NT2/D1 (cell line): ENCODE measurements at regions not wholly inside any gene's neighbourhood (a gene's known extent, or its start where the extent isn't known, plus 50 kb on each side); places are given as distances from the start of the nearest gene placed in this dataset.

Experiments
- DNase-seq: peaks from one replicate; pipeline ENCODE4 v3.0.0-alpha.2; 2011; ENCODE audit warnings: low read depth, low spot score
- H3K27me3 ChIP-seq: 2 replicates; pipeline ENCODE4 v1.6.0; 2011; ENCODE audit warnings: mild to moderate bottlenecking; ENCODE audit not compliant: insufficient read length, insufficient read depth
- H3K36me3 ChIP-seq: 2 replicates; pipeline ENCODE4 v1.6.1; 2011; ENCODE audit warnings: mild to moderate bottlenecking, low read length, mixed read lengths; ENCODE audit not compliant: insufficient read depth, insufficient read length
- H3K4me1 ChIP-seq: 2 replicates; pipeline ENCODE4 v1.5.1; 2011; ENCODE audit not compliant: insufficient read depth, insufficient read length
- H3K4me3 ChIP-seq: 2 replicates; pipeline ENCODE4 v1.5.1; 2011; ENCODE audit warnings: low read depth; ENCODE audit not compliant: insufficient read length
- H3K9ac ChIP-seq: 2 replicates; pipeline ENCODE4 v1.6.0; 2011; ENCODE audit warnings: low read depth; ENCODE audit not compliant: insufficient read length
- H3K9me3 ChIP-seq: 2 replicates; pipeline ENCODE4 v1.5.1; 2011; ENCODE audit warnings: mild to moderate bottlenecking, low read length; ENCODE audit not compliant: insufficient read depth
- SUZ12 ChIP-seq: IDR thresholded peaks from 2 replicates; pipeline ENCODE4 v1.6.1; 2011; ENCODE audit not compliant: insufficient read length, insufficient read depth; ENCODE audit errors: extremely low read depth
- YY1 ChIP-seq: IDR thresholded peaks from 2 replicates; pipeline ENCODE4 v1.6.1; 2011; ENCODE audit not compliant: insufficient read length, insufficient read depth
- ZNF274 ChIP-seq: IDR thresholded peaks from 2 replicates; pipeline ENCODE4 v1.6.1; 2011; ENCODE audit warnings: mild to moderate bottlenecking, low read depth, low read length

- no peak for DNase-seq
- no peaks in the 10 kb centered on the region for H3K36me3 ChIP-seq
- no peaks in the 10 kb centered on the region for H3K4me1 ChIP-seq
- H3K4me3 ChIP-seq = no peak overlapping the region
- H3K9me3 ChIP-seq = no peaks in the 10 kb centered on the region
- TF ChIP-seq SUZ12 = no peak
- TF ChIP-seq YY1 = no peak
- TF ChIP-seq ZNF274 = no peak
- H3K27me3 ChIP-seq = no peaks in the 10 kb centered on the region
- H3K9ac ChIP-seq = no peak overlapping the region
These were observed 128.2 kb downstream of the TEX36 start for GRCh38 chr10:125554753-125555152.

- Histone ChIP-seq H3K9me3 (no peaks in the 10 kb centered on the region), H3K27me3 (no peaks in the 10 kb centered on the region), H3K4me3 (no peak overlapping the region), H3K36me3 (no peaks in the 10 kb centered on the region), H3K9ac (no peak overlapping the region), H3K4me1 (no peaks in the 10 kb centered on the region)
- no peak for DNase-seq
- no peak for TF ChIP-seq YY1
- no peak for TF ChIP-seq ZNF274
- no peak for TF ChIP-seq SUZ12
These were observed 128.8 kb downstream of the TEX36 start for GRCh38 chr10:125554016-125554703.

- TF ChIP-seq YY1 (no peak), SUZ12 (no peak), ZNF274 (no peak)
- H3K9ac ChIP-seq = no peak overlapping the region
- no peaks in the 10 kb centered on the region for H3K27me3 ChIP-seq
- no peak for DNase-seq
- no peaks in the 10 kb centered on the region for H3K36me3 ChIP-seq
- H3K9me3 ChIP-seq = no peaks in the 10 kb centered on the region
- H3K4me1 ChIP-seq = no peaks in the 10 kb centered on the region
- no peak overlapping the region for H3K4me3 ChIP-seq
These were observed 129.9 kb downstream of the TEX36 start for GRCh38 chr10:125553091-125553490.

GRCh38 chr10:125551247-125551646 is 131.7 kb downstream of the TEX36 start:
- DNase-seq = no peak
- Histone ChIP-seq H3K9ac (no peak overlapping the region), H3K9me3 (no peaks in the 10 kb centered on the region), H3K36me3 (no peaks in the 10 kb centered on the region), H3K4me1 (no peaks in the 10 kb centered on the region), H3K27me3 (no peaks in the 10 kb centered on the region), H3K4me3 (no peak overlapping the region)
- no peak for TF ChIP-seq YY1
- no peak for TF ChIP-seq ZNF274
- TF ChIP-seq SUZ12 = no peak

- H3K9ac ChIP-seq = no peak overlapping the region
- TF ChIP-seq YY1 (no peak), SUZ12 (no peak), ZNF274 (no peak)
- H3K36me3 ChIP-seq = no peaks in the 10 kb centered on the region
- H3K27me3 ChIP-seq = no peaks in the 10 kb centered on the region
- H3K4me1 ChIP-seq = no peaks in the 10 kb centered on the region
- DNase-seq = no peak
- no peaks in the 10 kb centered on the region for H3K9me3 ChIP-seq
- no peak overlapping the region for H3K4me3 ChIP-seq
These were observed 132.6 kb downstream of the TEX36 start for GRCh38 chr10:125550362-125550761.

GRCh38 chr10:125549653-125550052 is 133.3 kb downstream of the TEX36 start:
- H3K9ac ChIP-seq = no peak overlapping the region
- no peaks in the 10 kb centered on the region for H3K27me3 ChIP-seq
- no peaks in the 10 kb centered on the region for H3K4me1 ChIP-seq
- H3K4me3 ChIP-seq = no peak overlapping the region
- H3K36me3 ChIP-seq = no peaks in the 10 kb centered on the region
- no peaks in the 10 kb centered on the region for H3K9me3 ChIP-seq
- no peak for TF ChIP-seq YY1
- no peak for DNase-seq

- no peak for DNase-seq
- no peaks in the 10 kb centered on the region for H3K27me3 ChIP-seq
- no peak overlapping the region for H3K4me3 ChIP-seq
- TF ChIP-seq YY1 (no peak), SUZ12 (no peak), ZNF274 (no peak)
- no peak overlapping the region for H3K9ac ChIP-seq
- H3K4me1 ChIP-seq = no peaks in the 10 kb centered on the region
- H3K9me3 ChIP-seq = no peaks in the 10 kb centered on the region
- no peaks in the 10 kb centered on the region for H3K36me3 ChIP-seq
These were observed 134.1 kb downstream of the TEX36 start for GRCh38 chr10:125548878-125549277.

GRCh38 chr10:125548356-125548755 is 134.6 kb downstream of the TEX36 start:
- no peaks in the 10 kb centered on the region for H3K9me3 ChIP-seq
- H3K27me3 ChIP-seq = no peaks in the 10 kb centered on the region
- DNase-seq = no peak
- H3K4me3 ChIP-seq = no peak overlapping the region
- H3K9ac ChIP-seq = no peak overlapping the region
- H3K36me3 ChIP-seq = no peaks in the 10 kb centered on the region
- TF ChIP-seq SUZ12 (no peak), ZNF274 (no peak), YY1 (no peak)
- H3K4me1 ChIP-seq = no peaks in the 10 kb centered on the region
